ENCODE measurements at regions not wholly inside any gene's neighbourhood (a gene's known extent, or its start where the extent isn't known, plus 50 kb on each side); places are given as distances from the start of the nearest gene placed in this dataset.

DNA sequence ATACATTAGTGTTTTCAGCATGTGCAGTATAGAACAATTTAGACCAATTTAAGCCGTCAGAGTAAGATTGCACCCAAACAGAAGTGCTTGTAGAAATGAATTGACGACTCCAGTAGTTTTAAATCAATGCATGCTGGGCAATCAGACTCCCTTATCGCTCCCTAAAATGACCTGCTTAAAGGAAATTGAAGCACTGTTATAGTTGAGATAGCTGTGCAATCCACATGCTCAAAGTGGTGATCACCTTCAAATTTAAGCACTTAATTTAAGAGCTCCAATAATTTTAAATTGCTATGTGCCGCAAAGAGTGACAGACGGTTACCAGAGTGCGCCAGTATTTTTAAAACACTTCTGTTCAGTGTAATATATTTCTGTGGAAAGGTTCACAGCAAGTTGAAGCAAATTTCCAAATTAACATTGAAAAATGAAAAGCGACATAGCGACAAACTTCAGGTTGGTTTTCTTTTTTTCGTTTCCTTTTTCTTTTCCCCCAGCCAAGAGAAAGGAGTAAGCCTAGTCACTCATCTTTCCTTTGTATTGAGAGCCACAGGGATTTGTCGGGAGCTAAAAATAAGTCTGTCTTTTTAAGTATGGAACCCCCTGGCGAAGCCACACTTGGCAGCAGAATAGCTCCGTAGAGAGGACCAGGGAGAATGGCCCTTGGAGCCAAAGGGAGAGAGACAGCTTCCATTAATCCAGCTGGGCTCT is 436.4 kb upstream of the RBMS3 start:
- H3K4me1 ChIP-seq (ENCODE audit: control insufficient read depth in 1 of 2, insufficient read depth in 2 of 2, low read length in 2 of 2): no peaks in the 10 kb centered on the region

More for the DNA sequence above, 436.4 kb upstream of the RBMS3 start:
- no peak for DNase-seq (ENCODE audit: low read depth, low spot score)
- no peak overlapping the region for H3K27ac ChIP-seq (ENCODE audit: low read depth, low read length)
- H3K36me3 ChIP-seq (ENCODE audit: control insufficient read depth in 1 of 2, insufficient read depth in 2 of 2, low read length in 2 of 2): no peaks in the 10 kb centered on the region
- no peak overlapping the region for H2AFZ ChIP-seq (ENCODE audit: low read depth, low read length, poor library complexity, severe bottlenecking)
- RAD21 ChIA-PET (ENCODE audit: low non-redundant PET in 1 of 2, low total read pairs in 2 of 2, uncharacterized antibody in 2 of 2, unreplicated experiment in 2 of 2): no interaction called here
- TF ChIP-seq YY1 (IDR thresholded peaks at IDR 0.05; ENCODE audit: extremely low read depth, insufficient replicate concordance, low read depth, low read length) (no peak), CEBPB (IDR thresholded peaks at IDR 0.05; ENCODE audit: low read depth) (no peak), TCF7L2 (IDR thresholded peaks at IDR 0.05; ENCODE audit: borderline replicate concordance, extremely low read depth, insufficient read depth, insufficient read length) (no peak), SIN3A (IDR thresholded peaks at IDR 0.05; ENCODE audit: low read depth) (no peak), EZH2phosphoT487 (IDR thresholded peaks at IDR 0.05; ENCODE audit: borderline replicate concordance) (no peak), SP1 (IDR thresholded peaks at IDR 0.05; ENCODE audit: low read depth) (no peak), CTCF (IDR thresholded peaks at IDR 0.05 in 2 of 3, conservative IDR thresholded peaks at IDR 0.05 in 1 of 3; ENCODE audit: borderline replicate concordance in 1 of 3, insufficient read depth in 1 of 3, low read depth in 2 of 3, low read length in 2 of 3) (no peak), JUND (IDR thresholded peaks at IDR 0.05) (no peak), RAD21 (IDR thresholded peaks at IDR 0.05; ENCODE audit: low read depth) (no peak), ELF1 (IDR thresholded peaks at IDR 0.05; ENCODE audit: borderline replicate concordance, low read depth) (no peak), SRF (IDR thresholded peaks at IDR 0.05; ENCODE audit: low read depth) (no peak)
- TF ChIP-seq, protein P1, sequence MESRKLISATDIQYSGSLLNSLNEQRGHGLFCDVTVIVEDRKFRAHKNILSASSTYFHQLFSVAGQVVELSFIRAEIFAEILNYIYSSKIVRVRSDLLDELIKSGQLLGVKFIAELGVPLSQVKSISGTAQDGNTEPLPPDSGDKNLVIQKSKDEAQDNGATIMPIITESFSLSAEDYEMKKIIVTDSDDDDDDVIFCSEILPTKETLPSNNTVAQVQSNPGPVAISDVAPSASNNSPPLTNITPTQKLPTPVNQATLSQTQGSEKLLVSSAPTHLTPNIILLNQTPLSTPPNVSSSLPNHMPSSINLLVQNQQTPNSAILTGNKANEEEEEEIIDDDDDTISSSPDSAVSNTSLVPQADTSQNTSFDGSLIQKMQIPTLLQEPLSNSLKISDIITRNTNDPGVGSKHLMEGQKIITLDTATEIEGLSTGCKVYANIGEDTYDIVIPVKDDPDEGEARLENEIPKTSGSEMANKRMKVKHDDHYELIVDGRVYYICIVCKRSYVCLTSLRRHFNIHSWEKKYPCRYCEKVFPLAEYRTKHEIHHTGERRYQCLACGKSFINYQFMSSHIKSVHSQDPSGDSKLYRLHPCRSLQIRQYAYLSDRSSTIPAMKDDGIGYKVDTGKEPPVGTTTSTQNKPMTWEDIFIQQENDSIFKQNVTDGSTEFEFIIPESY (IDR thresholded peaks at IDR 0.05; ENCODE audit: extremely low read depth, insufficient replicate concordance, low read length): no peak
- TF ChIP-seq, protein P2, sequence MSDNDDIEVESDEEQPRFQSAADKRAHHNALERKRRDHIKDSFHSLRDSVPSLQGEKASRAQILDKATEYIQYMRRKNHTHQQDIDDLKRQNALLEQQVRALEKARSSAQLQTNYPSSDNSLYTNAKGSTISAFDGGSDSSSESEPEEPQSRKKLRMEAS (IDR thresholded peaks at IDR 0.05): no peak
- ATAC-seq: no peak
- H3K27me3 ChIP-seq (ENCODE audit: insufficient read depth, low read length): no peaks in the 10 kb centered on the region
- no peaks in the 10 kb centered on the region for H3K79me2 ChIP-seq (ENCODE audit: insufficient read depth, low read length)
- H3K4me2 ChIP-seq (ENCODE audit: low read length): no peak overlapping the region
- intact Hi-C loops (cut with micrococcal nuclease): no loop called here
- POLR2A ChIA-PET: no interaction called here
- CTCF ChIA-PET: no interaction called here
- no peaks in the 10 kb centered on the region for H3K9me2 ChIP-seq (ENCODE audit: insufficient read depth)
- no peak overlapping the region for H3K4me3 ChIP-seq (replicated peaks in 1 of 2; ENCODE audit: low read depth in 1 of 2, low read length in 2 of 2)
- no peaks in the 10 kb centered on the region for H3K9me3 ChIP-seq (ENCODE audit: control insufficient read depth in 1 of 2, insufficient read depth in 1 of 2, low read depth in 1 of 2, low read length in 2 of 2)
- no peak overlapping the region for H3K9ac ChIP-seq (ENCODE audit: low read length)
- no peaks in the 10 kb centered on the region for H4K20me1 ChIP-seq (ENCODE audit: insufficient read depth)
- no TSS peak for BruUV-seq (replicated peaks)

All from HCT116 (cell line).